ENCODE measurements at regions not wholly inside any gene's neighbourhood (a gene's known extent, or its start where the extent isn't known, plus 50 kb on each side); places are given as distances from the start of the nearest gene placed in this dataset.

DNA sequence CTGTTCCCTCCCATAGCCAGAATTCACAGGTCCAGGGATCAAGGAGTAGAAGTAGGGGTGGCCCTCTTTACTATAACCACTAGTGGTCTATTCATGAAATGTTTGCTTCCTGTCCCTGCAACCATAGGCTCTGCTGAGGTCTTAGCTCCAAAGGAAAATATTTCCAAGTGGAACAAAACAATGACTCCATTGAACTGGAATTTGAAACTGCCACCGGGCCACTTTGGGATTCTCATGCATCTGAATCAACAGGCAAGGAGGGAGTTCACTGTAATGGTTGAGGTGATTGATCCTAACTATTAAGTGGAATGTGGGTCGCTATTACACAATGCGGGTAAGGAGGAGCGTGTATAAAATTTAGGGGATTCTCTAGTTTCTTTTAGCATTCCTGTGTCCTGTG lies 197.0 kb downstream of the ETNK1 start:
- no peak overlapping the region for H3K27ac Mint-ChIP-seq
- TF ChIP-seq JUNB (IDR thresholded peaks at IDR 0.05; ENCODE audit: unreplicated experiment) = no peak
- TF ChIP-seq EZH2 (IDR thresholded peaks at IDR 0.05; ENCODE audit: low read depth, unreplicated experiment) = no peak
- TF ChIP-seq CREB1 (CRISPR knock-in tag; IDR thresholded peaks at IDR 0.05; ENCODE audit: low read depth) = no peak
- TF ChIP-seq STAT1 (IDR thresholded peaks at IDR 0.05; ENCODE audit: unreplicated experiment) = no peak
- TF ChIP-seq, protein P1, sequence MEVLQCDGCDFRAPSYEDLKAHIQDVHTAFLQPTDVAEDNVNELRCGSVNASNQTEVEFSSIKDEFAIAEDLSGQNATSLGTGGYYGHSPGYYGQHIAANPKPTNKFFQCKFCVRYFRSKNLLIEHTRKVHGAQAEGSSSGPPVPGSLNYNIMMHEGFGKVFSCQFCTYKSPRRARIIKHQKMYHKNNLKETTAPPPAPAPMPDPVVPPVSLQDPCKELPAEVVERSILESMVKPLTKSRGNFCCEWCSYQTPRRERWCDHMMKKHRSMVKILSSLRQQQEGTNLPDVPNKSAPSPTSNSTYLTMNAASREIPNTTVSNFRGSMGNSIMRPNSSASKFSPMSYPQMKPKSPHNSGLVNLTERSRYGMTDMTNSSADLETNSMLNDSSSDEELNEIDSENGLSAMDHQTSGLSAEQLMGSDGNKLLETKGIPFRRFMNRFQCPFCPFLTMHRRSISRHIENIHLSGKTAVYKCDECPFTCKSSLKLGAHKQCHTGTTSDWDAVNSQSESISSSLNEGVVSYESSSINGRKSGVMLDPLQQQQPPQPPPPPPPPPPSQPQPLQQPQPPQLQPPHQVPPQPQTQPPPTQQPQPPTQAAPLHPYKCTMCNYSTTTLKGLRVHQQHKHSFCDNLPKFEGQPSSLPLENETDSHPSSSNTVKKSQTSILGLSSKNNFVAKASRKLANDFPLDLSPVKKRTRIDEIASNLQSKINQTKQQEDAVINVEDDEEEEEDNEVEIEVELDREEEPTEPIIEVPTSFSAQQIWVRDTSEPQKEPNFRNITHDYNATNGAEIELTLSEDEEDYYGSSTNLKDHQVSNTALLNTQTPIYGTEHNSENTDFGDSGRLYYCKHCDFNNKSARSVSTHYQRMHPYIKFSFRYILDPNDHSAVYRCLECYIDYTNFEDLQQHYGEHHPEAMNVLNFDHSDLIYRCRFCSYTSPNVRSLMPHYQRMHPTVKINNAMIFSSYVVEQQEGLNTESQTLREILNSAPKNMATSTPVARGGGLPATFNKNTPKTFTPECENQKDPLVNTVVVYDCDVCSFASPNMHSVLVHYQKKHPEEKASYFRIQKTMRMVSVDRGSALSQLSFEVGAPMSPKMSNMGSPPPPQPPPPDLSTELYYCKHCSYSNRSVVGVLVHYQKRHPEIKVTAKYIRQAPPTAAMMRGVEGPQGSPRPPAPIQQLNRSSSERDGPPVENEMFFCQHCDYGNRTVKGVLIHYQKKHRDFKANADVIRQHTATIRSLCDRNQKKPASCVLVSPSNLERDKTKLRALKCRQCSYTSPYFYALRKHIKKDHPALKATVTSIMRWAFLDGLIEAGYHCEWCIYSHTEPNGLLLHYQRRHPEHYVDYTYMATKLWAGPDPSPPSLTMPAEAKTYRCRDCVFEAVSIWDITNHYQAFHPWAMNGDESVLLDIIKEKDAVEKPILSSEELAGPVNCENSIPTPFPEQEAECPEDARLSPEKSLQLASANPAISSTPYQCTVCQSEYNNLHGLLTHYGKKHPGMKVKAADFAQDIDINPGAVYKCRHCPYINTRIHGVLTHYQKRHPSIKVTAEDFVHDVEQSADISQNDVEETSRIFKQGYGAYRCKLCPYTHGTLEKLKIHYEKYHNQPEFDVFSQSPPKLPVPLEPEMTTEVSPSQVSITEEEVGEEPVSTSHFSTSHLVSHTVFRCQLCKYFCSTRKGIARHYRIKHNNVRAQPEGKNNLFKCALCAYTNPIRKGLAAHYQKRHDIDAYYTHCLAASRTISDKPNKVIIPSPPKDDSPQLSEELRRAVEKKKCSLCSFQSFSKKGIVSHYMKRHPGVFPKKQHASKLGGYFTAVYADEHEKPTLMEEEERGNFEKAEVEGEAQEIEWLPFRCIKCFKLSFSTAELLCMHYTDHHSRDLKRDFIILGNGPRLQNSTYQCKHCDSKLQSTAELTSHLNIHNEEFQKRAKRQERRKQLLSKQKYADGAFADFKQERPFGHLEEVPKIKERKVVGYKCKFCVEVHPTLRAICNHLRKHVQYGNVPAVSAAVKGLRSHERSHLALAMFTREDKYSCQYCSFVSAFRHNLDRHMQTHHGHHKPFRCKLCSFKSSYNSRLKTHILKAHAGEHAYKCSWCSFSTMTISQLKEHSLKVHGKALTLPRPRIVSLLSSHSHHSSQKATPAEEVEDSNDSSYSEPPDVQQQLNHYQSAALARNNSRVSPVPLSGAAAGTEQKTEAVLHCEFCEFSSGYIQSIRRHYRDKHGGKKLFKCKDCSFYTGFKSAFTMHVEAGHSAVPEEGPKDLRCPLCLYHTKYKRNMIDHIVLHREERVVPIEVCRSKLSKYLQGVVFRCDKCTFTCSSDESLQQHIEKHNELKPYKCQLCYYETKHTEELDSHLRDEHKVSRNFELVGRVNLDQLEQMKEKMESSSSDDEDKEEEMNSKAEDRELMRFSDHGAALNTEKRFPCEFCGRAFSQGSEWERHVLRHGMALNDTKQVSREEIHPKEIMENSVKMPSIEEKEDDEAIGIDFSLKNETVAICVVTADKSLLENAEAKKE (CRISPR knock-in tag; IDR thresholded peaks at IDR 0.05) = no peak
- no peak for TF ChIP-seq NANOG (IDR thresholded peaks at IDR 0.05; ENCODE audit: borderline replicate concordance)
- TF ChIP-seq ZNF114 (CRISPR knock-in tag; IDR thresholded peaks at IDR 0.05) = no peak
- TF ChIP-seq ZNF331 (CRISPR knock-in tag; IDR thresholded peaks at IDR 0.05; ENCODE audit: low read depth) = no peak
- TF ChIP-seq, protein P2, sequence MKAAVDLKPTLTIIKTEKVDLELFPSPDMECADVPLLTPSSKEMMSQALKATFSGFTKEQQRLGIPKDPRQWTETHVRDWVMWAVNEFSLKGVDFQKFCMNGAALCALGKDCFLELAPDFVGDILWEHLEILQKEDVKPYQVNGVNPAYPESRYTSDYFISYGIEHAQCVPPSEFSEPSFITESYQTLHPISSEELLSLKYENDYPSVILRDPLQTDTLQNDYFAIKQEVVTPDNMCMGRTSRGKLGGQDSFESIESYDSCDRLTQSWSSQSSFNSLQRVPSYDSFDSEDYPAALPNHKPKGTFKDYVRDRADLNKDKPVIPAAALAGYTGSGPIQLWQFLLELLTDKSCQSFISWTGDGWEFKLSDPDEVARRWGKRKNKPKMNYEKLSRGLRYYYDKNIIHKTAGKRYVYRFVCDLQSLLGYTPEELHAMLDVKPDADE (IDR thresholded peaks at IDR 0.05) = no peak
- TF ChIP-seq POLR2AphosphoS5 (IDR thresholded peaks at IDR 0.05; ENCODE audit: low read depth) = no peak
- 0 out of 3 replicates have a peak, but pooled peaks cover 2% of the 10 kb centered on the region for H3K4me1 Mint-ChIP-seq

More for the DNA sequence above, 197.0 kb downstream of the ETNK1 start:
- H3F3A ChIP-seq (replicated peaks; ENCODE audit: low read depth) = no peaks in the 10 kb centered on the region
- no peak overlapping the region for H3K4me2 ChIP-seq
- H2AFZ ChIP-seq = no peak overlapping the region
- Mint-ChIP-seq H3K36me3 (ENCODE audit: low read depth) (no peaks in the 10 kb centered on the region), H3K27me3 (ENCODE audit: insufficient read depth, low read depth, poor library complexity) (no peaks in the 10 kb centered on the region), H3K9me3 (0 out of 3 replicates have a peak, but pooled peaks cover 2% of the 10 kb centered on the region), H3K4me3 (no peak overlapping the region)
- peaks cover 4% of the 10 kb centered on the region; the same call in 1 of the 2 replicates for H3K9me2 ChIP-seq (ENCODE audit: insufficient read depth)
- no peaks in the 10 kb centered on the region for H3K4me1 ChIP-seq (ENCODE audit: insufficient read depth)
- H3K79me2 ChIP-seq (replicated peaks; ENCODE audit: insufficient read depth) = no peaks in the 10 kb centered on the region
- no peak overlapping the region for H3K27ac ChIP-seq (ENCODE audit: low read depth)
- DNase-seq (ENCODE audit: low spot score) (no peak), ATAC-seq (no peak)
- no peaks in the 10 kb centered on the region for H3K27me3 ChIP-seq (ENCODE audit: insufficient read depth)
- H3K36me3 ChIP-seq (ENCODE audit: insufficient read depth) = no peaks in the 10 kb centered on the region; the same call in 1 of the 2 replicates
- no peaks in the 10 kb centered on the region for H4K20me1 ChIP-seq (replicated peaks; ENCODE audit: insufficient read depth)
- H3K4me3 ChIP-seq = no peak overlapping the region

All from GM23338 (cell line).